ENCODE measurements at regions not wholly inside any gene's neighbourhood (a gene's known extent, or its start where the extent isn't known, plus 50 kb on each side); places are given as distances from the start of the nearest gene placed in this dataset.
A peak's percentile ranks its signal among the peaks of the same experiment; 100 is the strongest.

DNA sequence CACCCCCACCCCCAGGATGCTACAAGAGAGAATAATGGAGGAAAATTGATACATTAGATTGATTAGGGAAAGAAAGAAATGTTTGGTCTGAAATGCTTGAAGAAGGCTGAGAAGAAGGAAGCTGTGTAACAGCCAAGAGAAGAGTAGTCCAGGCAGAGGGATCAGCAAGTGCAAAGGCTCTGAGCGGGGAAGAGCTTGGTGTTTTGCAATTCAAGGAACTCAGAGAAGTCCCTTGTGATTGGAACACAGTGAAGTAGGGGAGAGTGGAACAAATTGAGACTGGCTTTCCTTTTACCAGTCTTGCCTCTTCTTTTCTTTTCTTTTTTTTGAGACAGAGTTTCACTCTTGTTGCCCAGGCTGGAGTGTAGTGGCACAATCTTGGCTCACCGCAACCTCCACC is 76.6 kb upstream of the CHD6 start (continued):
- TF ChIP-seq, protein P1, sequence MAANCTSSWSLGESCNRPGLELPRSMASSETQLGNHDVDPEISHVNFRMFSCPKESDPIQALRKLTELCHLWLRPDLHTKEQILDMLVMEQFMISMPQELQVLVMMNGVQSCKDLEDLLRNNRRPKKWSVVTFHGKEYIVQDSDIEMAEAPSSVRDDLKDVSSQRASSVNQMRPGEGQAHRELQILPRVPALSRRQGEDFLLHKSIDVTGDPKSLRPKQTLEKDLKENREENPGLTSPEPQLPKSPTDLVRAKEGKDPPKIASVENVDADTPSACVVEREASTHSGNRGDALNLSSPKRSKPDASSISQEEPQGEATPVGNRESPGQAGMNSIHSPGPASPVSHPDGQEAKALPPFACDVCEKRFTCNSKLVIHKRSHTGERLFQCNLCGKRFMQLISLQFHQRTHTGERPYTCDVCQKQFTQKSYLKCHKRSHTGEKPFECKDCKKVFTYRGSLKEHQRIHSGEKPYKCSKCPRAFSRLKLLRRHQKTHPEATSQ (CRISPR knock-in tag; IDR thresholded peaks at IDR 0.05; ENCODE audit: borderline replicate concordance) = 0 out of 2 replicates have a peak, but pooled peaks have one; percentile 25
- TF ChIP-seq REXO4 (CRISPR knock-in tag; IDR thresholded peaks at IDR 0.05; ENCODE audit: borderline replicate concordance) (no peak), ZNF644 (CRISPR knock-in tag; IDR thresholded peaks at IDR 0.05; ENCODE audit: low read depth) (peak; percentile 29; the same call in 1 of the 2 replicates), NFKB2 (CRISPR knock-in tag; IDR thresholded peaks at IDR 0.05; ENCODE audit: borderline replicate concordance) (no peak), ZNF317 (CRISPR knock-in tag; IDR thresholded peaks at IDR 0.05) (no peak), ARID2 (CRISPR knock-in tag; IDR thresholded peaks at IDR 0.05; ENCODE audit: borderline replicate concordance) (0 out of 2 replicates have a peak, but pooled peaks have one; percentile 41), SMYD3 (CRISPR knock-in tag; IDR thresholded peaks at IDR 0.05) (0 out of 2 replicates have a peak, but pooled peaks have one; percentile 39)

DNA sequence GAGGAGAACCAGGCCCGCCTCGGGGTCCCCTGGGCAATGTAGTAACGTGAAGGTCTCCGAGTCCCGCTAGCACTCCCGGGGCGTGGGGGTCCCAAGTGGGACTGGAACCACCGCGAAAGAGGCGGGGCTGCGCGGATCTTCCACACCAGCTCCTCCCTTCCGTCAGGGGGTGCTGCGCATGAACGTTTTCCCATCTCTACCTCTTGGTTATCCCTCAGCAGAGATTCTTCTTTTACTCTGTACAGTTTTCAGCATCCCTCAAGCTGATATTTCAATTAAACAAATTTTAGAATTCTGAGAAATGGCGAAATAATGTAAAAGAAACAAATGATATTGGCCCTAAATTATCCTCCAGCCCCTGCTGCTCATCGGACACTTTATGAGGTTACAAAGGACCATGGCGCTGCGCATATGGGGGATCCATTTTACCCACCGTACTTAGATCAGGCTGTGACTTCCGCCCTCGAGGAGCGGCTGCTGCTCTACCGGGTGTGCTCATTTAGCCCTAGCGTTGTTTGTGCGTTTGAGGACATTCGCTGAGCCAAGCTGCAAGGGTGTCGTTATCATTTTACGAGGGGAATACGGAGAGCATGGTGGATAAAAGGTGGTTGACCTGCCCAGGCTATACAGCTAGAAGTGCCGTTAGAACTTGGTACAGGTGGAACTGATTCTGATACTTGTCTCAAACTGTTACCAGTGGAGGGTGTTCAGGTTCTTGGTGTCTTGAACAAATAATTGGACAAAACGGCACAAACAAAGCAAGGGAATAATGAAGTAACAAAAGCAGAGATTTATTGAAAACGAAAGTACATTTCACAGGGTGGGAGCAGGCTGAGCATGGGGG is 75.2 kb upstream of the CHD6 start:
- TSS peak; percentile 97 for BruUV-seq (replicated peaks)
- POLR2A ChIA-PET = interaction anchor here (0.6 to 2.5 kb wide), 13 partner anchors 10 to 1865 kb away, joined by 3 to 29 read pairs (median 4); partner anchors contain the start of gene CHD6
- TF ChIP-seq TEAD3 (CRISPR knock-in tag; optimal IDR thresholded peaks at IDR 0.05; ENCODE audit: borderline replicate concordance) (peak; percentile 45), SOX5 (CRISPR knock-in tag; IDR thresholded peaks at IDR 0.05; ENCODE audit: borderline replicate concordance) (peak; percentile 57), NRL (CRISPR knock-in tag; IDR thresholded peaks at IDR 0.05; ENCODE audit: borderline replicate concordance) (no peak), TEAD2 (CRISPR knock-in tag; IDR thresholded peaks at IDR 0.05) (no peak)
- TF ChIP-seq, protein P2, sequence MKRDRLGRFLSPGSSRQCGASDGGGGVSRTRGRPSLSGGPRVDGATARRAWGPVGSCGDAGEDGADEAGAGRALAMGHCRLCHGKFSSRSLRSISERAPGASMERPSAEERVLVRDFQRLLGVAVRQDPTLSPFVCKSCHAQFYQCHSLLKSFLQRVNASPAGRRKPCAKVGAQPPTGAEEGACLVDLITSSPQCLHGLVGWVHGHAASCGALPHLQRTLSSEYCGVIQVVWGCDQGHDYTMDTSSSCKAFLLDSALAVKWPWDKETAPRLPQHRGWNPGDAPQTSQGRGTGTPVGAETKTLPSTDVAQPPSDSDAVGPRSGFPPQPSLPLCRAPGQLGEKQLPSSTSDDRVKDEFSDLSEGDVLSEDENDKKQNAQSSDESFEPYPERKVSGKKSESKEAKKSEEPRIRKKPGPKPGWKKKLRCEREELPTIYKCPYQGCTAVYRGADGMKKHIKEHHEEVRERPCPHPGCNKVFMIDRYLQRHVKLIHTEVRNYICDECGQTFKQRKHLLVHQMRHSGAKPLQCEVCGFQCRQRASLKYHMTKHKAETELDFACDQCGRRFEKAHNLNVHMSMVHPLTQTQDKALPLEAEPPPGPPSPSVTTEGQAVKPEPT (CRISPR knock-in tag; IDR thresholded peaks at IDR 0.05; ENCODE audit: low read depth) = peak; percentile 88; the same call in 1 of the 2 replicates
- TF ChIP-seq, protein P3, sequence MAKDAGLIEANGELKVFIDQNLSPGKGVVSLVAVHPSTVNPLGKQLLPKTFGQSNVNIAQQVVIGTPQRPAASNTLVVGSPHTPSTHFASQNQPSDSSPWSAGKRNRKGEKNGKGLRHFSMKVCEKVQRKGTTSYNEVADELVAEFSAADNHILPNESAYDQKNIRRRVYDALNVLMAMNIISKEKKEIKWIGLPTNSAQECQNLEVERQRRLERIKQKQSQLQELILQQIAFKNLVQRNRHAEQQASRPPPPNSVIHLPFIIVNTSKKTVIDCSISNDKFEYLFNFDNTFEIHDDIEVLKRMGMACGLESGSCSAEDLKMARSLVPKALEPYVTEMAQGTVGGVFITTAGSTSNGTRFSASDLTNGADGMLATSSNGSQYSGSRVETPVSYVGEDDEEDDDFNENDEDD (CRISPR knock-in tag; IDR thresholded peaks at IDR 0.05; ENCODE audit: borderline replicate concordance) = peak; percentile 75; the same call in 1 of the 2 replicates
- TF ChIP-seq, protein P4, sequence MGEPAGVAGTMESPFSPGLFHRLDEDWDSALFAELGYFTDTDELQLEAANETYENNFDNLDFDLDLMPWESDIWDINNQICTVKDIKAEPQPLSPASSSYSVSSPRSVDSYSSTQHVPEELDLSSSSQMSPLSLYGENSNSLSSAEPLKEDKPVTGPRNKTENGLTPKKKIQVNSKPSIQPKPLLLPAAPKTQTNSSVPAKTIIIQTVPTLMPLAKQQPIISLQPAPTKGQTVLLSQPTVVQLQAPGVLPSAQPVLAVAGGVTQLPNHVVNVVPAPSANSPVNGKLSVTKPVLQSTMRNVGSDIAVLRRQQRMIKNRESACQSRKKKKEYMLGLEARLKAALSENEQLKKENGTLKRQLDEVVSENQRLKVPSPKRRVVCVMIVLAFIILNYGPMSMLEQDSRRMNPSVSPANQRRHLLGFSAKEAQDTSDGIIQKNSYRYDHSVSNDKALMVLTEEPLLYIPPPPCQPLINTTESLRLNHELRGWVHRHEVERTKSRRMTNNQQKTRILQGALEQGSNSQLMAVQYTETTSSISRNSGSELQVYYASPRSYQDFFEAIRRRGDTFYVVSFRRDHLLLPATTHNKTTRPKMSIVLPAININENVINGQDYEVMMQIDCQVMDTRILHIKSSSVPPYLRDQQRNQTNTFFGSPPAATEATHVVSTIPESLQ (CRISPR knock-in tag; conservative IDR thresholded peaks at IDR 0.05) = peak; percentile 94

More for the DNA sequence above, 75.2 kb upstream of the CHD6 start:
- Histone ChIP-seq H3K36me3 (replicated peaks in 1 of 2; ENCODE audit: control insufficient read depth in 1 of 2, insufficient read depth in 2 of 2, low read length in 2 of 2) (no peaks in the 10 kb centered on the region), H3K9ac (ENCODE audit: insufficient read depth, low read depth, low read length) (peak overlapping the region; percentile 72), H3K9me3 (ENCODE audit: low read length) (no peaks in the 10 kb centered on the region), H3K4me1 (ENCODE audit: insufficient read depth, low read length) (peaks cover 16% of the 10 kb centered on the region), H2AFZ (ENCODE audit: low read length) (peak overlapping the region; percentile 100), H4K20me1 (ENCODE audit: insufficient read depth, low read length) (no peaks in the 10 kb centered on the region), H3K27ac (ENCODE audit: extremely low read length, insufficient read depth, low read length) (peak overlapping the region; percentile 80), H3K4me2 (ENCODE audit: low read depth, low read length) (peak overlapping the region; percentile 100), H3K79me2 (ENCODE audit: insufficient read depth, low read length) (no peaks in the 10 kb centered on the region), H3K4me3 (replicated peaks in 1 of 3; ENCODE audit: insufficient read depth in 1 of 3, low read depth in 2 of 3, low read length in 3 of 3) (peak overlapping the region; percentile 67 to 85 (median 73)), H3K27me3 (ENCODE audit: control insufficient read depth in 1 of 2, insufficient read depth in 2 of 2, low read length in 2 of 2) (peaks cover 0 to 9% of the 10 kb centered on the region in 2 experiments; a peak in 2 of 5 replicates)
- FAIRE-seq (peak; percentile 90), DNase-seq (ENCODE audit: low spot score) (peak; percentile 95), ATAC-seq (peak; percentile 96)
- intact Hi-C loops (cut with micrococcal nuclease; ENCODE audit: unreplicated experiment) = loop anchor here (2.0 to 5.0 kb wide), 4 partner anchors 75 to 351 kb away; partner anchors contain the start of genes CHD6 and LPIN3
- WGBS (ENCODE audit: low lambda C conversion rate) = 1% methylated on average over 31 of the region's 33 CpGs
- in situ Hi-C loops (cut with HindIII; ENCODE audit: extremely low pct_ligation_motif_present, low pct_unique_long_range_greater_than_20kb) = no loop called here
- CTCF ChIA-PET (ENCODE audit: low intra/inter-chr PET ratio, low total read pairs) = no interaction called here
